HL-60 (cell line): ENCODE measurements at regions not wholly inside any gene's neighbourhood (a gene's known extent, or its start where the extent isn't known, plus 50 kb on each side); places are given as distances from the start of the nearest gene placed in this dataset.

Source experiments
- CTCF ChIP-seq: IDR thresholded peaks from one replicate; pipeline ENCODE4 v1.5.1; 2011; ENCODE audit warnings: low read length, control low read depth, inconsistent platforms; ENCODE audit not compliant: insufficient read depth
- GABPA ChIP-seq: IDR thresholded peaks from 2 replicates; pipeline ENCODE4 v1.6.1; 2012; ENCODE audit warnings: low read depth
- POLR2AphosphoS5 ChIP-seq: IDR thresholded peaks from 2 replicates; pipeline ENCODE4 v1.6.1; 2012; ENCODE audit warnings: low read depth
- REST ChIP-seq: IDR thresholded peaks from 2 replicates; pipeline ENCODE4 v1.6.1; 2012; ENCODE audit warnings: low read depth; ENCODE audit not compliant: insufficient replicate concordance

GRCh38 chr11:129300099-129300498 is 75.5 kb upstream of the BARX2 start:
- TF ChIP-seq GABPA (no peak), CTCF (no peak), POLR2AphosphoS5 (no peak), REST (no peak)
